ENCODE measurements at regions not wholly inside any gene's neighbourhood (a gene's known extent, or its start where the extent isn't known, plus 50 kb on each side); places are given as distances from the start of the nearest gene placed in this dataset.
"Not testable (repeated sequence)": the region's sequence is repeated elsewhere in the genome, so short reads cannot be mapped to it uniquely, and the experiment has no call there.

DNA sequence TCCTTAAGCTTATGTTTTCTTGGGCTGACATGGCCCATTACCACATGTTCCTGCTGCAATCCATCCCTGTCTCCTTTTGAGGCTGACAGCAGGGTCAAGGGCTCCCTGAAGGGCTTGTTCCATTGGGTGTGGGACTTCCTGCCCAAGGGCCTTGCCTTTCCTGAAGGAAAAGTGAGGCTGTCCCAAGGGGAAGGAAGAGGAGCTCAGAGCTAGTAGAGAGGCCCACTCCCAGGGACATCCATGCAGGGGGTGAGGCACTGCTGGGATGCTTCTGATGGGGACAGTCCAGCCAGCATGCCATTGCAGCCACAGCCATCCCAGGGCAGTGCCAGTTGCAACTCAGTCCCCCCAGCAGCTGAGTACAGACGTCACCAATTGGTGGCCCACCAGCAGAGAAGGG, 138.4 kb upstream of the FOXA2 start:
- intact Hi-C loops (cut with DNase I): no loop called here
- ATAC-seq (no peak), DNase-seq (ENCODE audit: missing footprints) (no peak)

DNA sequence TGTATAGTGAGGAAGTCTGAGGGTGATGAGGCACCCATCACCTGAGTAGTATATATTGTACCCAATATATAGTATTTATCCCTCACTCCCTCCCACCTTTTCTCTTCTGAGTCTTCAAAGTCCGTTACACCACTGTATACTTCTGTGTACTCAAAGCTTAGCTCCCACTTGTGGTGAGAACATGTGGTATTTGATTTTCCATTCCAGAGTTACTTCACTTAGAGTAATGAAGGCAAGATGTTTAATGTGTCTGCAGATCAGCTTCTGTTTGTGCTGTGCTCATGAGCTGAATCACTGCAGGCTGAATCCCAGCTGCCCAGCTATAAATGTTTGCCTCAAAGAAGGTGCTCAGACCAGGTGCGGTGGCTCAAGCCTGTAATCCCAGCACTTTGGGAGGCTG, 139.3 kb upstream of the FOXA2 start:
- DNase-seq (ENCODE audit: missing footprints) (no peak), ATAC-seq (no peak)
- intact Hi-C loops (cut with DNase I): no loop called here

DNA sequence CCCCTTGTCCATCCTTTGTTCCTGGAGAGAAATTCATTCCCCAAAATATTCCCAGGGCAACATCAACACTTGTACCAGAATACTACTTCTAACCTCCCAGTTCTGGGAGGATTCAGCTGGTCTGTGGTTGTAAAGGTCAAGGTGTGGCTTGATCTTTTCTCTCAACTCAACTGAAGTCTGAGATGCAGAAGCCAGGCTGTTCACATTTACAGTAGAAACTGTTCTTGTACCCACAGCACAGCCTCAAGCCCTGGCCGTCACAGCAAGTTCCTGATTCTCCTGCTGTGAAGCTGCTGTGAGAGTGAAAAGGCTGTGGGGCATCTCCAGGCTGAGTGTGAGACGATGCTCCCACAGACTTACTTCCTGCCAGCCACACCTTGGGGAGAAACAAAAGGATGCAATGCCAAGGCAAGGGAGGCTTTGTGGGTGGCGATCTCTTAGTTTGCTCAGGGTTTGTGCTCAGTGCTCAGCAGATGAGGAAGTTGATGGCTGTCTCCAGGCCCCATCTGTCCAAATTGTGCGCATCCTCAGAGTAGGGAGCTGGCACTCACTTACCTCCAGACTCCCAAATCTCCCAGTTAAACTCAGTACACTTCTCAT, 143.9 kb upstream of the FOXA2 start:
- intact Hi-C loops (cut with DNase I): no loop called here
- ATAC-seq: no peak
- no peak for DNase-seq (ENCODE audit: missing footprints)

DNA sequence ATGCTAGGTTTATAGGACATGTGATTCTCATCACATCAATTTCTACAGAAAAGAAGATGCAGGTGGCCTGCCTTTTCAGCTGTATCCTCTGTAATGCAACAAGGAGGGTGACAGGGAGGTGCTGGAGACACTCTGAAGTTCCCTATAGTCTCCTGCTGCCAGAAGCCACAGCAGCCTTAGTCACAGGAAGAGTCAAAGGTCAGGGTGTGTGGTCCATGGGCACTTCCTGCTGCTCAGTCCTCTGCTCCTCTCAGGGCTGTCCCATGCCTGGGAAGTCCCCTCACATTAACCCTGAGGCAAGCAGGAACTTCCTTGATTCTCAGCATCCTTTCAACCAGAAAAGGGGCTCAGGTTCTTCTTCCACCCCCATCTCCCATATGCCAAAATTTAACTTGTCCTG, 144.8 kb upstream of the FOXA2 start:
- ATAC-seq (no peak), DNase-seq (ENCODE audit: missing footprints) (no peak)
- intact Hi-C loops (cut with DNase I): no loop called here

DNA sequence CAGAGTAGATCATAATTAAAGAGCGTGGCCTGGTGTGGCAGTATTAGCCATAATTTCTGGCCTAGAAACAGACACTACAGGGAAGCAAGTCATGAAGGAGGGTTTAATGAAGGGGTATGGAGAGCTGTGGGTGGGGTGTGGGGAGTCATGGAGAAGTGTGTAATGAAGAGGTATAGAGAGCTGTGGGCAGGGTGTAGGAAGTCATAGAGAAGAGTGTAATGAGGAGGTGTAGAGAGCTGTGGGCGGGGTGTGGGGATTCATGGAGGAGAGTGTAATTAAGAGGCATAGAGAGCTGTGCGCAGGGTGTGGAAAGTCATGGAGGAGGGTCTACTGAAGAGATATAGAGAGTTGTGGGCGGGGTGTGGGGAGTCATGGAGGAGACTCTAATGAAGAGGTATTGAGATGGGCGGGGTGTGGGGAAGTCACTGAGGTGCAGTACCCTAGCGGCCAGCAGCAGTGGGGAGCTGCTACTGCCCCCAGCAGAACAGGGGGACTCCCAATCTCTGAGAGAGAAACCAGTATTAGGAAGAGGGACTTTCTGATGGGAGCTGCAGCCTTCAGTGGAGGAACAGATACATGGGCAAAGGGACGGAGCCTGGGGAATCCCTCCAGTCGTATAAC, 145.4 kb upstream of the FOXA2 start:
- no peak for ATAC-seq
- DNase-seq (ENCODE audit: missing footprints): no peak
- intact Hi-C loops (cut with DNase I): no loop called here

DNA sequence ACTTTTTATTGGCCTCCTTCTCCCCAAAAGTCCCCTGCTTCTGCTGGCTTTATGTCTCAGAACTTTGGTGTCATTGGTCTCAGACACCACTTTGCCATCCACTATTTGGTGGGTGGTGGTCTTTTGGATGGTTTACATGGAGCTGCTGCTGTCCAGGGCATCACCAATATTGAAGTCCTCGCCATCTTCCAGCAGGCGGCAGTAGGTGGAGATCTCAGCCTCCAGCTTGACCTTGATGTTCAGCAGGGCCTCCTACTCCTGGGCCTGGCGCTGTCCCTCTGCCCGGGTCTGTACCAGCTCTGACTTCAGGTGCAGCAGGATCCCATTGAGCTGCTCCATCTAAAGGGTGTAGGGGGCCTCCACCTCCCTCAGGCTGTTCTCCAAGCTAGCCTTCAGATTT, 148.4 kb upstream of the FOXA2 start:
- ATAC-seq (no peak), DNase-seq (ENCODE audit: missing footprints) (no peak)
- intact Hi-C loops (cut with DNase I): no loop called here

DNA sequence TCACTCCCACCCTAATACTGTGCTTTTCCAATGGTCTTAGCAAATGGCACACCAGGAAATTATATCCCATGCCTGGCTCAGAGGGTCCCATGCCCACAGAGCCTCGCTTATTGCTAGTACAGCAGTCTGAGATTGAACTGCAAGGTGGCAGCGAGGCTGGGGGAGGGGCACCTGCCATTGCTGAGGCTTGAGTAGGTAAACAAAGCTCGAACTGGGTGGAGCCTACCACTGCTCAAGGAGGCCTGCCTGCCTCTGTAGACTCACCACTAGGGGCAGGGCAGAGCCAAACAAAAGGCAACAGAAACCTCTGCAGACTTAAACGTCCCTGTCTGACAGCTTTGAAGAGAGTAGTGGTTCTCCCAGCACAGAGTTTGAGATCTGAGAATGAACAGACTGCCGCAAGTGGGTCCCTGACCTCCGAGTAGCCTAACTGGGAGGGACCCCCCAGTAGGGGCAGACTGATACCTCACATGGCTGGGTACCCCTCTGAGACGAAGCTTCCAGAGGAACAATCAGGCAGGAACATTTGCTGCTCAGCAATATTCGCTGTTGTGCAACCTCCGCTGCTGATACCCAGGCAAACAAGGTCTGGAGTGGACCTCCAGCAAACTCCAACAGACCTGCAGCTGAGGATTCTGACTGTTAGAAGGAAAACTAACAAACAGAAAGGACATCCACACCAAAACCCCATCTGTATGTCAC, 150.7 kb upstream of the FOXA2 start:
- ATAC-seq; intact Hi-C loops (cut with DNase I); DNase-seq (ENCODE audit: missing footprints): not testable (repeated sequence)

DNA sequence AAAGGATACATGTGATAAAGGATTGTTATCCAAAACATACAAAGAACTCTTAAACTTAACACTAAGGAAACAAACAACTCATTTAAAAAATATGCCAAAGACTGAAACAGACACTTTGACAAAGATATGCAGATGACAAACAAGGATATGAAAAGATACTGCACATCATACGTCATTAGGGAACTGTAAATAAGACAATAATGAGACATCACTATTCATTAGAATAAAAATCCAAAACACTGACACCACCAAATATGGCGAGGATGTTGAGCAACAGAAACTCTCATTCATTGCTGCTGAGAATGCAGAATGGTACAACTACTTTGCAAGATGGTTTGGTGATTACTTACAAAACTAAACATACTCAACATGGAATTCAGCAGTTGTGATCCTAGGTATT, 156.5 kb upstream of the FOXA2 start:
- intact Hi-C loops (cut with DNase I): no loop called here
- DNase-seq (ENCODE audit: missing footprints): no peak
- no peak for ATAC-seq

DNA sequence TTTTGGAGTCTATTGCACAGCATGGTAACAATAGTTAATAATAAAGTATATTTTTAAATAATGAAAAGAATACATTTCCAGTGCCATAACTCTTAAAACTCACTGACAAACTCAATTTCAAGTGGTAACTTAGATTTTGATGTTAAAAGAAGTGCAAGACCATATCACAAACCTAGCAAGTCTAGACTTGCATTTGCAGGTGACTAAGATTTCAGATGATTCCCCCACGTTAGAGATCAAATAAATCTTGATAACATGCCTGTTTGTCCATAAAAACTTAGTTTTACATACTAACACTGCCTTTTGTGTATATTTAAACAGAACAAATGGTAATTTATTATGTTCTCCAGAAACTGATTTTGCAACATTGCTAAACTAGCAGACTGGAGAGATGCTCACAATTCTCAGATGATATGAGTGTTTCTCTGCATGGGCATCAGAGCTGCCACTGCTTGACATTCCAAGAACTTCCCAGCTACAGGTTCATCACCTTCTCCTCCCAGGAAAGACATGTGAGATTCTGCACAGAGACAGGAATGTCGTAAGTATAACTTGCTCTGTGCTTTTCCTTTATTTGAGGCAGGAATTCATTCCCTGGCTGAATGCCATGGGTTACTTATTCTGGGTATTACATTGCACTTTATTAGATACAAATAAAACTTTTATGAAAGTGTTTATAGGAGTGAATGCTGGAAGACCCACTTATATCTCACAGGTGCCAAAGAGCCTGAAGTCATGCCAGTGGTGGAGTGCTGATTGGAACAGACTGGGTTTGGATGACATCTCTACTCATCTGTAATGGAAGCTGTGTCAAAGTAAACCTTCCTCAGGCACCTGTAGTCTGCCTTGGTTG, 160.2 kb upstream of the FOXA2 start:
- ATAC-seq: no peak
- DNase-seq (ENCODE audit: missing footprints): no peak
- intact Hi-C loops (cut with DNase I): no loop called here

DNA sequence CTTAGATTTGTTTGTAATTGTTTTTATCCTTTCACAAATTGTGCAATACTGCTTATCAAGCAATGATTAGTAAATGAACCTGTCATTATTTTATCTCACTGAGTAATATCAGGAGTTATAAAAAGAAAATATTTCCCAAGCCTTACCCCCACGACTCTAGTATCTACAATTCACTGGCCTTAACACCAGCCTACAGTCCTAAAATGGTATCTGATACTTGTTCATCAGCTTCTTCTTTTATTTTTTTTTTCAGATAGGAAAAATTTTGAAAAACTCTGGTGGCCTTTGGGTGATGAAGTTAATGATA, 160.8 kb upstream of the FOXA2 start:
- intact Hi-C loops (cut with DNase I): no loop called here
- ATAC-seq (no peak), DNase-seq (ENCODE audit: missing footprints) (no peak)

DNA sequence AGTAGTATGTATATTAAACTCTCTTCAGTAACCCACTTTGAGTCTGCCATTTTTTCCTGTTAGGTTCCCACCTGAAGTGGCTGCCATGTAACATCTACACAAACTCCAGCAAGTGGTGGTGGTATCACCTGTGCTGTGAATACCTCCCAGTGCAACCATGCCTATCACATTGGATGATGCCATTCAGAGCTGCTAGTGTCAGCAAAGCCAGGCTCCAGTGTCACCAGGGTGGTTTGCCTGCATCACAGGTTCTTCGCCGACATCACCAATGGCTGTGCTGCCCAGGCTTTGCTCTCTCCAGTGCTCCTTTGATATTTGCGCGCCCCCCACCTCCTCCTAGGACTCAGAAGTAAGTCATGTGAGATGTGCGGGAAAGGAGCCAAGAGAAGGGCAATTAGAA, 162.6 kb upstream of the FOXA2 start:
- ATAC-seq (no peak), DNase-seq (ENCODE audit: missing footprints) (no peak)
- intact Hi-C loops (cut with DNase I): no loop called here

DNA sequence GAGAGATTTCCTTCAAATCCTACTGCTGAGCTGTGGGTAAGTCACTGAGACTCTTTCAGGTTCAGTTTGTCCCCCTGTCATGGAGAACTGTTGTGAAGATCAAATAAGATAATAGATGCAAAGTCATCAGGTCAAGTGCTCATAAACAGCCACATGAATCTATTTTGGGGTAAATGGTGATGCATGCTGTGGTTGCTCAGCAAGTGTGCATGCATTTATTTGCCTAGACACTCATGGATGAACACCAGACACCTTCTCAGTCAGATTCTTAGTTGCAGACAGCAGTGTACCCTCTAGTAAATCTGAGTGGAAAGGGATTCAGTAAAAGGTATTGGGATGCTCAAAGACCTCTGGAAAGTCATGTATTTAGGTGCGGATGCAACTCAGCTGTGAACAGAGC, 168.0 kb upstream of the FOXA2 start:
- ATAC-seq (no peak), DNase-seq (ENCODE audit: missing footprints) (no peak)
- intact Hi-C loops (cut with DNase I): no loop called here

DNA sequence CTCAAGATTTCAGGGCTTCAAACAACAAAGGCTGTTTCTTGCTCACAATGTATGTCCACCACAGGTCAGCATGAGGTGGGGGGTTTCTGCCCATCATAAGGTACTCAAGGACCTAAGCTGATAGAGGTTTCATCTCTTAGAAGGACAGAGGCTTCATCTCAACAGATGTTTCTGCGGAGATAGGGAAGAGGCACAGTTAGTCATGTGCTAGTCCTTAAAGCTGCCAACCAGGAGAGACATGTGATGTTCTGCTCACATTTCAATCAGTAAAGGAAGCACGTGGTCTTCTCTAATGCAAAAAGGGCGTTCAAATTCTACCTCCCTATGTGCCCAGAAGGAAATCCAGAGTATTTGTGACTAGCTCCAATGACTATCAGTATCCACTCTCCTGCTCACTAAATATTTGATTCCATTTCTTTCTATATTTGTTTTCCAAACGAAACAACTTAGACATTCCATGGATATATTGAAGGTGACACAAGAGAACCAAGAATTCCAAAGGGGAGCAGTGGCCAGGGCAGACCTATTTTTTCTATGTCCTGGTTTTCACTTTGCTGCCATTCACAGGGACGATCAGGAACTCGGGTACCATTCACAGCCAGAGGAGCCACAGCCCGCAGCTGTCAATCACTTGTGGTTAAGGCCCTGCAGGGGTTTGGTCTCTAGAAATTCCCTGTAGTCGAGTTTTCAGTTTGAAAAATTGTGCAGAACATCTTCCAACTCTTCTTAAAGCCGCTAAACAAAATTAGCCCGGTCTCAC, 173.2 kb upstream of the FOXA2 start:
- ATAC-seq (no peak), DNase-seq (ENCODE audit: missing footprints) (no peak)
- intact Hi-C loops (cut with DNase I): no loop called here

DNA sequence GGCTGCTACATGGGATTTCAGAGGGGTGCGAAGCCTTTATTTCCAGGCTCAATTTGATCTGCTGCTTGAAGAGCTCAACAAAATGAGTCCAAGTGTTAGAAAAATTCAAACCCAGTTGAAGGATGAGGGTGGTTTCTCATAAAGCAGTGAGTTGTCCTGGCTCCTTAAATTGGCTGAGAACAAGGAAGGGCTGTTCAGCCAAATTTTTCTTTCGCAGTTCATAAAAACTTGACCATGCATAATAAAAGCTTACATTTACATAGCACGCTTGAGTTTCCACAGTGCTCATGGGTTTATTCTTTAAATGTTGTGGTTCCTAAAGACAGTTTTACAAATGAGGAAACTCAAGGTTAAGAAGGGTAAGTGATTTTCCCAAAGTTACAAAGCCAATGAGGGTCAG, 174.4 kb upstream of the FOXA2 start:
- DNase-seq (ENCODE audit: missing footprints) (no peak), ATAC-seq (no peak)
- intact Hi-C loops (cut with DNase I): no loop called here

DNA sequence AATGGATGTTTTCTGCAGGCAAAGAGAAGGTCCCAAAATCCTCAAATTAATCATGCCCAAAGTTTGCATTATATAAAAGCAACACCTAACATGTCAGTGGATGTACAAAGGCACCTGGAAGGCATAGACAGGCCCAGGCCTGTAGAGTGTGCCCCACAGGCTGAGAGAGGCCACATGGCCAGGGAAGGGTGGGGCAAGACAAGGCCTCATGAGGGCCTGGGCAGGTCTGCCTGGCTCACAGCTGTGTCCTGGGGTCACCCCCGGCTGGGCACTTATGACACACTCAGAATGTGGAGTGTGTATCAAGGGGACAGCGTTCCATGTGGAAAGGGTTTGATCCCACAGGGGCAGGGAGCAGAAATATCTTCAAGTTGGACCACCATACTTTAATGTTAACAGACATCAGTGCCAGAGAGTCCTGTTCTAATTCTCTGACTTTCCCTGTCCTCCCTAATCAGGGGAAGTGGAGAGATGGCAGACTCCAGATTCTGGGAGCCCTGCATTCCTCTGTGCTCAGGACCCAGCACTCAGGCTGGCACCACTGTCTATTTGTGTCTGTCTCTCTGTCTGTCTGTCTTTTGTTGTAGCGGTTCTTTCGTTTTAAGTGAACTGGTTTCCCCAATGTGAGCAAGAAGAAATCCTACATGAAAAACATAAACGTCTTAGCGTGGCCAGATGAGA, 178.3 kb upstream of the FOXA2 start:
- DNase-seq (ENCODE audit: missing footprints): peak; percentile 27
- intact Hi-C loops (cut with DNase I): no loop called here
- peak; percentile 41 for ATAC-seq

DNA sequence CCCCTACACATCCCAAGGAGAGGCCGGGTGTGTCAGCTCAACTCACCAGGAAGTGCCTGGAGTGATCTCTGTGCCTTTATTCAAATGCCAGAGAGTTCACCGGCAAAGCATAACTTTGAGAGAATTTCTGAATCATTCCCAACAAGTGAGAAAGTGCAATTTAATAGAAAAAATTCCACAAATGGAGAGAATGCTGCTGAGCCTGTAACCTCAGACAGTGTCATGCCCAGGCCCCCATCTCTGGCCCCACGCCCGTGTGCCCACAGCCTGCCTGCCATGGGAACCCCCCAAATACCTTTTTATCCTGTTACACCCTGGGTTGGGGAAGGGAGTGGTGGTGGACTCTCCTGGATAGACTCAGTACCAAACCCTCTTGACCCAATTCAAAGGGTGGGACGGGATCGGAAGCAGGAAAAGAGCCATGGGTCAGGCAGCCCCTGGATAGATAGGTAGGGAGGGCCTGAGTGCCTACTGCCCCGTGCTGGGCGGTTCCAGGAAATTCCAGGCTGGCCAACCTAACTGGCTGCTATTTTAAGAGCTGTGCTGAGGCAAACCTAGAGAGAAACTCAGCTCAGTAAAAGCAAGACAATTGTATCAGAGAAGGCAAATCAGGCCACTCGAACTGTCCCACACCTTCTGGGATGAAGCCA, 179.0 kb upstream of the FOXA2 start:
- DNase-seq (ENCODE audit: missing footprints) (no peak), ATAC-seq (peak; percentile 85)

DNA sequence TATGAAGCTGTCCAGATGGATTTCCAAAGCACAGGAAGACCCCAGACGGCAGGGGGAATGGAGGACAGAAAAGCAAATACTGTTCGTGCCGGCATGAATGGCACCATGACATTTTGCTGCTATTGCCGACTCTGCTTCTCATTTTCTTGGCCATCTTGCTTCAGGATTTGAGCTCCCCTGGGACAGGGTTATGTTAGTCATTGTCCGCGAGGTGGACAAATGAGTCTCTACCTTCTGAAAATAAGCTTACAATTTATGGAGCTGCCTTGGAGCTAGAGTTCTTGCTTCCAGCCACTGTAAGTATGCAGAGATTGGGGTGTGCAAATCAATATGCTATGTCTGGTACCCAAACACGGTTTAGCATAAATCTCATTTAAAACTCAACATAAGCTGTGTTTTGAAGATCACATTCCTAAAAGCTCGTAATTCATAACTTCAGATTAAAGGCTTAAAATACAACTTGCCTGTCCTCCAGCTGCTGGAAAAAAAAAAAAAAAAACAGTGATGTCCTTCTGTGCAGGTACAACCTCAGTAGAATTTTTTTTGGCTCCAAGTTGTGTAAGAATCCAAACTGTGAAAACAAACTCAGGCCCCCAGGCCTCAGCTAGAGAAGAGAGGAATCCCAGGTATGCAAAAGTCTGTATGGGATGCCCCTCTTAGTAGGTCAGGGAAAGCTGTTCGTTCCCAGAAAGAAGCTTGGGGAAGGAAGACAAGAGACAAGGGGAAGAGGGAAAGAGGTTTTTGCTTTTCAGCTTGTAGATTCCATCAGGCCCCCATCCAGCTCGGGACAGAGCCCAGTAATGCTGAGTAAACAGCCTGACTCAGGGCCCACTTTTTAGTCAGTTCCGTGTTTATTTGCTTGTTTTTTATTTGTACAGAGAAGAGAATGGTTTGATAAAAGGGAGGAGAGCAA, 184.2 kb upstream of the FOXA2 start:
- no peak for DNase-seq (ENCODE audit: missing footprints)
- intact Hi-C loops (cut with DNase I): no loop called here

More for the DNA sequence above, 179.0 kb upstream of the FOXA2 start:
- intact Hi-C loops (cut with DNase I): no loop called here

More for the DNA sequence above, 184.2 kb upstream of the FOXA2 start:
- no peak for ATAC-seq

Data from Right ventricle myocardium inferior (tissue), 1 donor.